OCI-LY7 (cell line): ENCODE measurements at regions not wholly inside any gene's neighbourhood (a gene's known extent, or its start where the extent isn't known, plus 50 kb on each side); places are given as distances from the start of the nearest gene placed in this dataset.

Source experiments
- BruUV-seq: library from RNA; stranded (reverse); fragments of 400-500 nt; replicated peaks from 2 replicates; lab custom pipeline; 2021; lab: Mats Ljungman, UMichigan
- CTCF ChIA-PET: fragments of 300-600 bp; sonication (Branson Sonifier 250); formaldehyde crosslinking; loops from one replicate; lab custom pipeline; 2022; ENCODE audit warnings: antibody characterized with exemption; ENCODE audit not compliant: unreplicated experiment; lab: Charles Lee
- POLR2A ChIA-PET: fragments of 300-600 bp; sonication (Branson Sonifier 250); formaldehyde crosslinking; loops from one replicate; lab custom pipeline; 2022; ENCODE audit warnings: antibody characterized with exemption; lab: Charles Lee
- DNase-seq: peaks from one replicate; pipeline ENCODE4 v3.0.0-alpha.2; 2015; ENCODE audit warnings: low spot score
- H2AFZ ChIP-seq: fragments of 200-600 bp; sonication (generic), shearing (Covaris generic); 2 replicates; pipeline ENCODE4 v1.6.1; 2014; ENCODE audit warnings: mild to moderate bottlenecking, antibody characterized with exemption, low read length, moderate library complexity
- H3K27ac ChIP-seq: fragments of 200-600 bp; sonication (generic); 2 replicates; pipeline ENCODE4 v1.5.1; 2014; ENCODE audit warnings: mixed run types, low read depth, mild to moderate bottlenecking, moderate library complexity, low read length, inconsistent platforms; ENCODE audit not compliant: poor library complexity, severe bottlenecking
- H3K36me3 ChIP-seq: fragments of 200-600 bp; sonication (generic); 2 replicates; pipeline ENCODE4 v1.6.1; 2014; ENCODE audit warnings: mild to moderate bottlenecking, antibody characterized with exemption, low read length, moderate library complexity, mixed read lengths; ENCODE audit not compliant: insufficient read depth
- H3K4me1 ChIP-seq: fragments of 200-600 bp; sonication (generic); 2 replicates; pipeline ENCODE4 v1.5.1; 2014; ENCODE audit warnings: mild to moderate bottlenecking, low read length; ENCODE audit not compliant: insufficient read depth, poor library complexity, severe bottlenecking
- H3K4me2 ChIP-seq: fragments of 200-600 bp; sonication (generic); 2 replicates; pipeline ENCODE4 v1.6.1; 2014; ENCODE audit warnings: mild to moderate bottlenecking, low read length
- H3K4me3 ChIP-seq: fragments of 200-600 bp; sonication (generic); 2 replicates; pipeline ENCODE4 v1.5.1; 2014; ENCODE audit warnings: mild to moderate bottlenecking, low read depth, low read length; ENCODE audit not compliant: poor library complexity, severe bottlenecking
- H3K79me2 ChIP-seq: fragments of 200-600 bp; sonication (generic); 2 replicates; pipeline ENCODE4 v1.6.1; 2016; ENCODE audit warnings: low read depth, mild to moderate bottlenecking, low read length, moderate library complexity, mixed read lengths; ENCODE audit not compliant: insufficient read depth
- H3K9me2 ChIP-seq: fragments of 200-600 bp; sonication (generic); 2 replicates; pipeline ENCODE4 v1.6.1; 2016; ENCODE audit warnings: mild to moderate bottlenecking, low read length, mixed read lengths; ENCODE audit not compliant: insufficient read depth
- H3K9me3 ChIP-seq: fragments of 200-600 bp; sonication (generic); 2 replicates; pipeline ENCODE4 v1.6.1; 2014; ENCODE audit warnings: mild to moderate bottlenecking, mixed run types, low read length, mixed read lengths
- H4K20me1 ChIP-seq: fragments of 200-600 bp; sonication (generic); 2 replicates; pipeline ENCODE4 v1.6.1; 2014; ENCODE audit warnings: mild to moderate bottlenecking, antibody characterized with exemption, low read length, moderate library complexity, mixed read lengths; ENCODE audit not compliant: insufficient read depth
- EZH2phosphoT487 ChIP-seq: fragments of 200-600 bp; sonication (generic); IDR thresholded peaks from 2 replicates; pipeline ENCODE4 v1.6.1; 2018; ENCODE audit warnings: low read depth, borderline replicate concordance, mild to moderate bottlenecking, mixed run types, antibody characterized with exemption, low read length, moderate library complexity, mixed read lengths
- intact Hi-C: fragments of 100-400 bp; cut with micrococcal nuclease; formaldehyde crosslinking; loops from one replicate; pipeline ENCODE4 v1.10.0; 2022; ENCODE audit not compliant: unreplicated experiment
- TF ChIP-seq, protein P1 (sequence below): fragments of 200-600 bp; sonication (generic); conservative IDR thresholded peaks from 2 replicates; pipeline ENCODE4 v1.5.1; 2014; ENCODE audit warnings: mild to moderate bottlenecking, antibody characterized with exemption, low read length, moderate library complexity, mixed read lengths

DNA sequence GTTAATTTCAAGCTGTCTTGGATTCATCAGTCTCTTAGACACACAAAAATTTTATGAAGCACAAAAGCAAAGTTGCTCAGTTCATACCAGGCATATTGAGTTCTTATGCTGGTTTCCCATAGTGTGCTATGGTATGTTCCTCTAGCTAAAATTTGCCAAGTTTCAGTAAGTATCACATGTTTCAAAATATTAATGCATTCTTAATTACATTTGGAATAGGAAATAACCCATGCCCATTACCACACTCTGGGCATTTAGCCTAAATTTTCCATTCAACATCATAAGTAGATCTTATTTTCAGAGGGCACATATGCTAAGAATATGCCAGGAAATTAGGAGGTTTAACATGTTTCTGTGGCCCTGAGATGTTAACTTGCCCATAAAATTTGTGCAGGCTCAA, 289.9 kb downstream of the SHOX2 start:
- no peaks in the 10 kb centered on the region for H3K9me2 ChIP-seq
- ChIA-PET CTCF (no interaction called here), POLR2A (no interaction called here)
- no peak overlapping the region for H3K4me2 ChIP-seq
- TF ChIP-seq, protein P1, sequence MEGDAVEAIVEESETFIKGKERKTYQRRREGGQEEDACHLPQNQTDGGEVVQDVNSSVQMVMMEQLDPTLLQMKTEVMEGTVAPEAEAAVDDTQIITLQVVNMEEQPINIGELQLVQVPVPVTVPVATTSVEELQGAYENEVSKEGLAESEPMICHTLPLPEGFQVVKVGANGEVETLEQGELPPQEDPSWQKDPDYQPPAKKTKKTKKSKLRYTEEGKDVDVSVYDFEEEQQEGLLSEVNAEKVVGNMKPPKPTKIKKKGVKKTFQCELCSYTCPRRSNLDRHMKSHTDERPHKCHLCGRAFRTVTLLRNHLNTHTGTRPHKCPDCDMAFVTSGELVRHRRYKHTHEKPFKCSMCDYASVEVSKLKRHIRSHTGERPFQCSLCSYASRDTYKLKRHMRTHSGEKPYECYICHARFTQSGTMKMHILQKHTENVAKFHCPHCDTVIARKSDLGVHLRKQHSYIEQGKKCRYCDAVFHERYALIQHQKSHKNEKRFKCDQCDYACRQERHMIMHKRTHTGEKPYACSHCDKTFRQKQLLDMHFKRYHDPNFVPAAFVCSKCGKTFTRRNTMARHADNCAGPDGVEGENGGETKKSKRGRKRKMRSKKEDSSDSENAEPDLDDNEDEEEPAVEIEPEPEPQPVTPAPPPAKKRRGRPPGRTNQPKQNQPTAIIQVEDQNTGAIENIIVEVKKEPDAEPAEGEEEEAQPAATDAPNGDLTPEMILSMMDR, result no peak
- no peak for TF ChIP-seq EZH2phosphoT487
- no peak overlapping the region for H3K4me3 ChIP-seq
- intact Hi-C loops, result no loop called here
- H3K36me3 ChIP-seq, result no peaks in the 10 kb centered on the region
- DNase-seq, result no peak
- no peaks in the 10 kb centered on the region for H4K20me1 ChIP-seq
- H3K27ac ChIP-seq, result no peak overlapping the region
- H3K79me2 ChIP-seq, result no peaks in the 10 kb centered on the region
- no peaks in the 10 kb centered on the region for H3K4me1 ChIP-seq
- BruUV-seq, result no TSS peak
- no peak overlapping the region for H2AFZ ChIP-seq
- H3K9me3 ChIP-seq, result no peaks in the 10 kb centered on the region

DNA sequence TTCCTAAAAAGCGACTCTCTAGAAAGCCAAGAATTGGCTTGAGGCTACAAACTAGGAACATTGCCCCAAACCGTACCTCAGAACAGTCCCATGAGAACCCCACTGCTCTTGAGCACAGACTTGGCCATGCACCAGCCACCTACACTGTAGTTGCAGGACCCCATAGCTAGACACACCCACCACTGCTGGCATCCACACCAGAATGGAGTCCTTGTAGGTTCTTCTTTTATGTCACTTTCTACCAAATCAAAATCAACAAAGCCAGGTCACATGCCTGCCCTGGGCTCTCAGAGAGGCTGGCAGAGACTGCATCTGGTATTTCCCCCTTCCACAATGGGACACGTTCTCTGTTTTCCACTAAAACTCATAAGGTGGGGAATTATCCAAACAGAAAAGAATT, 290.5 kb downstream of the SHOX2 start:
- Histone ChIP-seq H3K27ac (no peak overlapping the region), H3K4me3 (no peak overlapping the region), H3K79me2 (no peaks in the 10 kb centered on the region), H3K9me2 (no peaks in the 10 kb centered on the region), H3K4me1 (no peaks in the 10 kb centered on the region), H4K20me1 (no peaks in the 10 kb centered on the region), H3K4me2 (no peak overlapping the region), H3K9me3 (no peaks in the 10 kb centered on the region), H3K36me3 (no peaks in the 10 kb centered on the region), H2AFZ (no peak overlapping the region)
- no TSS peak for BruUV-seq
- TF ChIP-seq, protein P1, result no peak
- no peak for TF ChIP-seq EZH2phosphoT487
- ChIA-PET CTCF (no interaction called here), POLR2A (no interaction called here)
- DNase-seq, result no peak
- intact Hi-C loops, result no loop called here

DNA sequence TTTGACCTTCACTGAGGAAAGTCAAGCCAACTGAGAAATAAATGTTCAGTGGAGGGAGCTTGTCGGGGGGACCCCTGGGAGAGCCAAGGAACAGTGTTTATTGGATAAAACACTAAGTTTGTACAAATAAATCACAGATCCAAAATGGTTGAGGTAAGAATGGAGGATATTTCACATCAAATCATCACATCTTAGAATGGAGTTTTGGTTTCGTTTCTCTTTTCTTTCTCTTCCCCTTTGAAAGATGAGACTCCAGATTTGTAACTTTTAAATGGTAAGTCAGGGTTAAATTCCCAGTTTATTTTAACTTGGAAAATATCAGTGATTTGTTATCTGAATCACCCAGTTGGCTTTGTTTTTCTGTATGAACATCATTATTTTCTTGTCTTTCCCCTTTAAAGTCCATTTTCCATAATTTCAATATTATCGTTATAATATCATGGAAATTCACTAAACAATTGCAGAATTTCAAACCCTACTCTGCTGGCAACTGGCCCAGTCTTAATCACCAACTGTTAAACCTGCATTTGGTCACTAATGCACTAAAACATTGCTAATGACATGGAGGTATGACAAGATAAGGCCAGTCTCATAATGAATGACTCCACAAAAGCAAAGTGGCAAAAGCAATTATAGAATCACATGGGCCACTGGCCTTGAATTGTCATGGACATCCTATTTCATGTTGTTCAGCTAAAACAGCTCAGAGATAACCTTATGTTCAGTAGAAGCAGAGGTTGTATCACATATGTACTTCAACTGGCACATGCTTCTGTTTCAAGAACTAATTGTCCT, 295.1 kb downstream of the SHOX2 start:
- no peak for DNase-seq
- intact Hi-C loops, result no loop called here
- H3K9me2 ChIP-seq, result no peaks in the 10 kb centered on the region
- no peak overlapping the region for H3K4me3 ChIP-seq
- ChIA-PET CTCF (no interaction called here), POLR2A (no interaction called here)
- no peaks in the 10 kb centered on the region for H3K79me2 ChIP-seq
- no peaks in the 10 kb centered on the region for H4K20me1 ChIP-seq
- no peaks in the 10 kb centered on the region for H3K4me1 ChIP-seq
- H3K36me3 ChIP-seq, result no peaks in the 10 kb centered on the region
- no peaks in the 10 kb centered on the region for H3K9me3 ChIP-seq
- no TSS peak for BruUV-seq
- H3K4me2 ChIP-seq, result no peak overlapping the region
- no peak overlapping the region for H2AFZ ChIP-seq
- no peak overlapping the region for H3K27ac ChIP-seq
- TF ChIP-seq, protein P1, result no peak
- no peak for TF ChIP-seq EZH2phosphoT487
